ENCODE measurements at regions not wholly inside any gene's neighbourhood (a gene's known extent, or its start where the extent isn't known, plus 50 kb on each side); places are given as distances from the start of the nearest gene placed in this dataset.

- no peak for DNase-seq
Measured at GRCh38 chr4:175559526-175559925, 252.5 kb downstream of the GPM6A start.

GRCh38 chr4:175560604-175561003 is 251.5 kb downstream of the GPM6A start:
- DNase-seq = peak; percentile 54

GRCh38 chr4:175561696-175562095 is 250.4 kb downstream of the GPM6A start:
- DNase-seq = no peak

DNA sequence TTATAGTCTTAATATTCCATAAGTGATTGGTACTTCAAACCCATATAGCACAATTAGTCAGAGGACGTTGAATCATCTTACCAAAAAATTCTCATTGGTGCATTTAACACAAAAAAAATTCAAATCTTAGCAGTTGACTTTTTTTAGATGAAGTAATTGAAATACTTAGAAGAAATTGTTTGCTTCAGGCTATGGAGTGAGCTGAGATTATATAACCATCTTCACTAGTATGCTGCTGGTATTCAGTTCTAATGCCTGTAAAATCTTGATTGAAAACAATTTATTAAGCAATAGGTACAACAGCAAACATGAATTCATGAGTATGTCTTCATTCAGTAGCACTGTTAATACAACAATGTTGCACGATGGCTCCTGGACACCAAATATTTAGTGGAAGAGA is 250.0 kb downstream of the GPM6A start:
- no peak for DNase-seq

DNA sequence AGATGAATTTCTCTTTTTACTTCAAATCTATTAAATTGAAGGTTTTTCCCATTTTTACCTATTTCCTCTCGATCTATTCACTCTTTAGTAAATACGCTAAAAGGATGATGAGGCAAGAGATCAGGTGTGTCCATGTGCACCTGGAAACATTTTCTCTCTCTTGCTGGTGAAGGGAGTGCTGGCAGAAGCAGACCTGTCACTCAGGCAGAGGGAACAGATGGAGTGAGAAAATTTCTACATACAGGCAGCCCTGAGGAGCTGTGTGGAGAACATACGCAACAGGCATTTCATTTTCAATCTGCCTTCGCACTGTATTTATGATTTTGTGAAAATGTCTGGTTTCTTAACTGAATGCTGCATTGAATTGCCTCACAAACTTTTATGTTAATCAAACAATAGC is 249.5 kb downstream of the GPM6A start:
- no peak for DNase-seq

All from hindlimb muscle (tissue), 1 donor.